Fibroblast of skin of left quadriceps (primary cell): ENCODE measurements at regions not wholly inside any gene's neighbourhood (a gene's known extent, or its start where the extent isn't known, plus 50 kb on each side); places are given as distances from the start of the nearest gene placed in this dataset.

Experiments
- DNase-seq, 2 experiments: peaks; one replicate each; pipeline ENCODE4 v3.0.0-alpha.2; 2013; ENCODE audit warnings: low read depth in 2 of 2

DNA sequence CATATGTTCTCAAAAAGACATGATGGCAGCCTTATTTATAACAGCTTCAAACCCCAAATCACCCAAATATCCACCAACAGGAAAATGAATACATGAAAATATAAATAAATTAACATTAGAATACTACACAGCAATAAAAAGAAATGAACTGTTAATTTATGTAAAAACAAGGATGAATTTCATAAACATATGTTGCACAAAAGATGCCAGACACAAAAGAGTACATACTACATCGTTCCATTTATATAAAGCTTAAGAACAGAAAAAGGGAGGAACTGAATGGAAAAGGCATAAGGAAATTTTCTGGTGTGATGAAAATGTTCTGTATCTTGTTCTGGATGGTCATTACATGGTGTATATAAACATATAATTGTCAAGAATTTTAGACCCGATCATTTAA lies 69.9 kb upstream of the TUSC7 start:
- no peak for DNase-seq

DNA sequence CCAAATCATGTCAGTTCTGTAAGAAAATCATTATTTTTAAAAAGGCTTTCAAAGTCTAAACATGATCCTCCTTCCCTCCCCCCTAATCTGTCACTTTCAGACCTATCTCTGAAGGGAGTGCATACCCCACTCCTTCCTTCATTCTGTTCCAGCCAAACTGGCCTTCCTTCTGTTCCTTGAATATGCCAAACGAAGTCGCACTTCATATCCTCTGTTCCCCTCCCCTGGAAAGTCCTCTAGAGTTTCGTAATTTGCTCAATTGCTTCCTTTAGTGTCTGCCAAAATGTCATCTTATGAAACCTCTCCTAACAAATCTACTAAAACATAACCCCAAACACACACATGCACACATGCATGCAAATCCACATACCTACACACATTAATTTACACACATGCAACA lies 69.5 kb upstream of the TUSC7 start:
- DNase-seq: no peak

DNA sequence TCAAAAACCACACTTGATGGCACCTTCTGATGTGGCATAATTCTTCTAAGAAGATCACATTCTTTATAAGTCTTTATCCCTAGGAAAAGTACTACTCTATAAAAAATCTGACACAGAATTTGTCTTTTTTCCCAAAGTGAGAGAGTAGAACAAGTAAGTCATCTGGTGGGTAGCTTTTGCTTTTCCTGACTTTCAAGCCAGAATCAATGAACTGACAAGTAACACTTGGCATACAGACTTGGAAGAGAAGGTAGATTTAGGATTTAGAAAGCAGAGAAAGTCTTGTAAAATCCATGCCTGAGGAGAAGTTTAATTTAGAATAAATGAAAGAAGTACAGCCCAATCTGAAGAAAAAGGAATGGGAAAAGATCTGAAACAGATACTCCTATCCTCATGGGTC lies 66.6 kb upstream of the TUSC7 start:
- DNase-seq: no peak

DNA sequence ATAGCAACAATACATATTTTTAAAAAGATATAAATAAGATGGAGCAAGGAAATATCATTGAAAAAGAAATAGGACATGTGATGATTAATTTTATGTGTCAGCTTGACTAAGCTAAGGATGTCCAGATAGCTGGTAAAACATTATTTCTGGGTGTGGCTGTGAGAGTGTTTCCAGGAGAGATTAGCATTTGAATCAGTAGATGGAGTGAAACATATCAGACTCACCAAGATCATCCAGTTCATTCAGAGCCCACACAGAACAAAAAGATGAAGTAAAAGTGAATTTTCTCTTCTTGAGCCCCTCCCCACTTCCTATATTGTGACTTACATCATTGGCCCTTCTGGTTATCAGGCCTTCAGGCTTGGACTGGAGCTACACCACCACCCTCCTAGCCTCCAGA lies 61.6 kb upstream of the TUSC7 start:
- DNase-seq: no peak
